Left lung (tissue), 4 donors: ENCODE measurements at regions not wholly inside any gene's neighbourhood (a gene's known extent, or its start where the extent isn't known, plus 50 kb on each side); places are given as distances from the start of the nearest gene placed in this dataset.

Experiments used
- ATAC-seq: fragments of 200-7000 bp; cut with Tn5 transposase; one replicate; pipeline ENCODE4 v1.9.1; 2020; ENCODE audit warnings: moderate library complexity
- DNase-seq, 4 donors: peaks; one replicate each; pipeline ENCODE4 v3.0.0-alpha.2; 2013 to 2020
- H3K27ac ChIP-seq, 2 donors: fragments of 200-600 bp; sonication (generic) in 1 of 2; one replicate each; pipeline versions ENCODE4 v1.5.0 to v1.8.0; 2020 to 2021
- H3K27me3 ChIP-seq, 2 donors: fragments of 200-600 bp; sonication (generic) in 1 of 2; one replicate each; pipeline versions ENCODE4 v1.5.0 to v1.8.0; 2020 to 2021
- H3K36me3 ChIP-seq, 2 donors: fragments of 200-600 bp; sonication (generic) in 1 of 2; one replicate each; pipeline versions ENCODE4 v1.5.0 to v1.8.0; 2020 to 2021
- H3K4me1 ChIP-seq, 2 donors: fragments of 200-600 bp; one replicate each; pipeline ENCODE4 v1.8.0; 2021
- H3K4me3 ChIP-seq, 2 donors: fragments of 200-600 bp; sonication (generic) in 1 of 2; one replicate each; pipeline versions ENCODE4 v1.5.0 to v1.8.0; 2020 to 2021; ENCODE audit warnings: mild to moderate bottlenecking in 1 of 2
- H3K9me3 ChIP-seq, 2 donors: fragments of 200-600 bp; sonication (generic) in 1 of 2; one replicate each; pipeline versions ENCODE4 v1.5.0 to v1.8.0; 2020 to 2021
- intact Hi-C, 2 donors: fragments of 100-400 bp; cut with DNase I; formaldehyde crosslinking; loops; one replicate each; pipeline versions ENCODE4 v1.11.2 to v1.14.2; 2022
- TF ChIP-seq, protein P1 (sequence below), 2 donors: fragments of 200-600 bp; sonication (generic) in 1 of 2; IDR thresholded peaks; one replicate each; pipeline versions ENCODE4 v1.5.0 to v1.8.0; 2021; ENCODE audit warnings: antibody characterized with exemption in 2 of 2
- donor health status: DM: no; HTN: yes; CAD: no.
- donor health status: DM: no; HTN: no; CAD: no.

GRCh38 chr21:15436031-15436430 lies 293.8 kb upstream of the USP25 start:
- no peaks in the 10 kb centered on the region for H3K27me3 ChIP-seq
- no peak for ATAC-seq
- H3K36me3 ChIP-seq = no peaks in the 10 kb centered on the region
- TF ChIP-seq, protein P1, sequence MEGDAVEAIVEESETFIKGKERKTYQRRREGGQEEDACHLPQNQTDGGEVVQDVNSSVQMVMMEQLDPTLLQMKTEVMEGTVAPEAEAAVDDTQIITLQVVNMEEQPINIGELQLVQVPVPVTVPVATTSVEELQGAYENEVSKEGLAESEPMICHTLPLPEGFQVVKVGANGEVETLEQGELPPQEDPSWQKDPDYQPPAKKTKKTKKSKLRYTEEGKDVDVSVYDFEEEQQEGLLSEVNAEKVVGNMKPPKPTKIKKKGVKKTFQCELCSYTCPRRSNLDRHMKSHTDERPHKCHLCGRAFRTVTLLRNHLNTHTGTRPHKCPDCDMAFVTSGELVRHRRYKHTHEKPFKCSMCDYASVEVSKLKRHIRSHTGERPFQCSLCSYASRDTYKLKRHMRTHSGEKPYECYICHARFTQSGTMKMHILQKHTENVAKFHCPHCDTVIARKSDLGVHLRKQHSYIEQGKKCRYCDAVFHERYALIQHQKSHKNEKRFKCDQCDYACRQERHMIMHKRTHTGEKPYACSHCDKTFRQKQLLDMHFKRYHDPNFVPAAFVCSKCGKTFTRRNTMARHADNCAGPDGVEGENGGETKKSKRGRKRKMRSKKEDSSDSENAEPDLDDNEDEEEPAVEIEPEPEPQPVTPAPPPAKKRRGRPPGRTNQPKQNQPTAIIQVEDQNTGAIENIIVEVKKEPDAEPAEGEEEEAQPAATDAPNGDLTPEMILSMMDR (IDR thresholded peaks at IDR 0.05) = no peak
- H3K27ac ChIP-seq = no peak overlapping the region
- no peak overlapping the region for H3K4me3 ChIP-seq
- intact Hi-C loops = no loop called here
- H3K9me3 ChIP-seq = no peaks in the 10 kb centered on the region
- H3K4me1 ChIP-seq = no peaks in the 10 kb centered on the region
- DNase-seq = no peak

DNA sequence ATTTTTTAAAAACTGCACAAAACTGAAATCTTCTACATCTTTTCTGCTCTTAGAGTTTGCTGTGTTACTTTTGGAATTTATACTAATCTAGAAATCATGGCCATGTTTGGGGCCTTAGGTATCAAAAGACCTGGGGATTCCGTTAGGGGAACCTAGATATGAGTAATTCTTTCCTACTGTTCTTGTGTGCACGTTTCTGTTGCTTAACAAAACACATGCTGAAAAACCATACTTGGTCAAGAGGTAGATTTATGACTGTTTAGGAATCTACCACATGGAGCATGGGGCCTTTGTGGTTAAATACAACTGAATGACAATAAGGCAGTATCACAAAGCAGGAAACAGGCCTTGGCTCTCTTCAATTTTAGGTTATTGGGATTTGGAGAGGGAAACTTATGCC lies 291.9 kb upstream of the USP25 start:
- Histone ChIP-seq H3K4me1 (no peaks in the 10 kb centered on the region), H3K4me3 (no peak overlapping the region), H3K9me3 (no peaks in the 10 kb centered on the region), H3K27ac (no peak overlapping the region), H3K27me3 (no peaks in the 10 kb centered on the region), H3K36me3 (no peaks in the 10 kb centered on the region)
- ATAC-seq = no peak
- TF ChIP-seq, protein P1 (IDR thresholded peaks at IDR 0.05) = no peak
- intact Hi-C loops = no loop called here
- DNase-seq = no peak

DNA sequence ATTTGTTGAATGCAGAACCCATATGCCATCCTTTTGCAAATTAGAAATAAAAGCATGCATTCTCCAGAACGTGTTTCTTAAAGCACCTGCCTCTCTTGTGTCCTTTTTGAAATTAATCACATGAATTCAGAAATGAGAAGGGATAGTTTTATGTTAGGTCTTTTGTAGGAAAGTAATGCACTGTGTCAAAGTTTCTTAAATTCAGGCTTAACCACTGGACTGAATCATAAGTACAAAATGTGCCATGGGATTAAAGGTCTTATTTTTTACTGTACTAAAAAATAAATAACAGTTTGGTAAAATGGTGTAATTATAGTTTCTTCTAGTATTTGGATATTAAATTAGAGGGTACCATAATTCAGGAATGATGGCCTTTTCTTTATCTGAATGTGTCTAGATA lies 290.1 kb upstream of the USP25 start:
- H3K4me3 ChIP-seq = no peak overlapping the region
- no peak overlapping the region for H3K27ac ChIP-seq
- no peaks in the 10 kb centered on the region for H3K4me1 ChIP-seq
- ATAC-seq = no peak
- no peaks in the 10 kb centered on the region for H3K36me3 ChIP-seq
- TF ChIP-seq, protein P1 (IDR thresholded peaks at IDR 0.05) = no peak
- no peaks in the 10 kb centered on the region for H3K27me3 ChIP-seq
- no peak for DNase-seq
- intact Hi-C loops = no loop called here
- no peaks in the 10 kb centered on the region for H3K9me3 ChIP-seq

DNA sequence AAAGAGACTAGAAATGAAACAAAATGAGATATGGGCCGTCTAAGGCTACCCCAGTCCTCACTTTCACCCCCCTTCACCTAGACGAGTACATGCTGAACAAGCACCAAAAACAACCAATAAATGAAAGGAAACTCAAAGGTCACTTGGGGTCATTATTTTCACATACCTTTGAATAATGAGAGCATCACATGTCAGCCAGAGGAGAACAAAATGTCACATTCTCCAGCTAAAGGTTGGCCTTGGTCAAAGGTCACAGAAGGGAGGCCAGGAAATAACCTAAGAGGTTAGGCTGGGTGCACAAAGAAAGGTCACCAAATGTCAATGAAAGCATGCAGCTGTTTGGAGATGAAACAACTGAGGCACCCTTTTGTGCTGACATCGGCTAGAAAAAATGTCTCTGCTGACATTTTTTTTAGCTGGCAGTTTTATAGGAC lies 288.7 kb upstream of the USP25 start:
- TF ChIP-seq, protein P1 (IDR thresholded peaks at IDR 0.05) = no peak
- Histone ChIP-seq H3K4me3 (no peak overlapping the region), H3K27me3 (no peaks in the 10 kb centered on the region), H3K9me3 (no peaks in the 10 kb centered on the region), H3K27ac (no peak overlapping the region), H3K4me1 (peaks cover 0 to 6% of the 10 kb centered on the region in 2 donors), H3K36me3 (no peaks in the 10 kb centered on the region)
- intact Hi-C loops = no loop called here
- no peak for ATAC-seq
- no peak for DNase-seq

GRCh38 chr21:15441992-15442391 lies 287.8 kb upstream of the USP25 start:
- TF ChIP-seq, protein P1 (IDR thresholded peaks at IDR 0.05) = no peak
- Histone ChIP-seq H3K36me3 (no peaks in the 10 kb centered on the region), H3K4me3 (no peak overlapping the region), H3K27ac (no peak overlapping the region), H3K9me3 (no peaks in the 10 kb centered on the region), H3K27me3 (no peaks in the 10 kb centered on the region), H3K4me1 (peaks cover 0 to 6% of the 10 kb centered on the region in 2 donors)
- DNase-seq = no peak
- no peak for ATAC-seq
- intact Hi-C loops = no loop called here
